Colonic mucosa (tissue), 4 donors: ENCODE measurements at regions not wholly inside any gene's neighbourhood (a gene's known extent, or its start where the extent isn't known, plus 50 kb on each side); places are given as distances from the start of the nearest gene placed in this dataset.
"Not testable (repeated sequence)": the region's sequence is repeated elsewhere in the genome, so short reads cannot be mapped to it uniquely, and the experiment has no call there.

ENCODE experiments used
- DNase-seq: peaks from one replicate; pipeline ENCODE4 v3.0.0-alpha.2; 2020
- H3K27ac ChIP-seq: fragments of 200-600 bp; one replicate; pipeline ENCODE4 v1.8.0; 2021
- H3K27me3 ChIP-seq: fragments of 200-600 bp; one replicate; pipeline ENCODE4 v1.8.0; 2021
- H3K36me3 ChIP-seq: fragments of 200-600 bp; one replicate; pipeline ENCODE4 v1.8.0; 2021
- H3K4me1 ChIP-seq: fragments of 200-600 bp; one replicate; pipeline ENCODE4 v1.8.0; 2021; ENCODE audit warnings: mild to moderate bottlenecking
- H3K4me3 ChIP-seq: fragments of 200-600 bp; one replicate; pipeline ENCODE4 v1.8.0; 2021
- H3K9ac ChIP-seq, 2 donors: one replicate each; pipeline ENCODE4 v1.7.0; 2013; ENCODE audit warnings: control low read depth in 2 of 2, low read depth in 2 of 2, low read length in 2 of 2
- H3K9me3 ChIP-seq: fragments of 200-600 bp; one replicate; pipeline ENCODE4 v1.8.0; 2021
- CTCF ChIP-seq: fragments of 200-600 bp; IDR thresholded peaks from one replicate; pipeline ENCODE4 v1.8.0; 2022; ENCODE audit warnings: antibody characterized with exemption, mild to moderate bottlenecking
- intact Hi-C: fragments of 100-400 bp; cut with DNase I; formaldehyde crosslinking; loops from one replicate; pipeline ENCODE4 v1.14.1; 2022
- donor health status: healthy.
- donor health status: DM: no; HTN: no; CAD: no.
- donor health status: DM: no; HTN: no; CAD: no.

GRCh38 chr1:144516172-144516571 lies 54.7 kb upstream of the NBPF15 start:
- H3K9ac ChIP-seq, H3K27me3 ChIP-seq, H3K4me3 ChIP-seq, DNase-seq, H3K9me3 ChIP-seq, H3K4me1 ChIP-seq, intact Hi-C loops, H3K36me3 ChIP-seq, H3K27ac ChIP-seq: not testable (repeated sequence)

GRCh38 chr1:144516906-144517305 lies 55.4 kb upstream of the NBPF15 start:
- DNase-seq, intact Hi-C loops, H3K9ac ChIP-seq, H3K4me3 ChIP-seq, H3K36me3 ChIP-seq, H3K4me1 ChIP-seq, H3K27ac ChIP-seq, H3K27me3 ChIP-seq, H3K9me3 ChIP-seq: not testable (repeated sequence)

DNA sequence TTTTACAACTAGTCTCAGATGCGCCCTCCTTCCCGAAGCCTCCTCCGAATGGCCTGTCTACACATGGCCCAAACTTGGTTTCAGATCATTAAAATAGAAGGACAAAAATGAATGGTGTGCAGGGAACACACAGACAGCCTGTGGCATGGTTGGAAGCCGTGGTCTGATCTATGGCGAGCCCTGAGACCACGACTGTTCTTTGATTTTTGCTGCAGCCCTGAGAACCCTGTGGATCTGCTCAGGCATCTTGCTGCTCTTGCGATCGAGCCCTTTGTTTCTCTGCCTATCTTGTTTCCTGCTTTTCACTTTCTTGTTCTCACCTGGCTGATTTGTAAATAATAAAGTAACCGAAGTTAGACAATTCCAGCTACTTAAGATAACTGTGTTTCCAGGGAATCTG lies 57.0 kb upstream of the NBPF15 start:
- H3K27ac ChIP-seq, DNase-seq, H3K9me3 ChIP-seq, H3K36me3 ChIP-seq, H3K27me3 ChIP-seq, intact Hi-C loops, H3K4me3 ChIP-seq, H3K4me1 ChIP-seq, H3K9ac ChIP-seq: not testable (repeated sequence)

- intact Hi-C loops, H3K36me3 ChIP-seq, H3K9ac ChIP-seq, DNase-seq, H3K9me3 ChIP-seq, H3K27me3 ChIP-seq, H3K4me1 ChIP-seq, H3K4me3 ChIP-seq, H3K27ac ChIP-seq: not testable (repeated sequence)
Observed at GRCh38 chr1:144519528-144520189, 58.2 kb upstream of the NBPF15 start.

- H3K9me3 ChIP-seq, H3K36me3 ChIP-seq, H3K27ac ChIP-seq, H3K4me1 ChIP-seq, H3K27me3 ChIP-seq, DNase-seq, intact Hi-C loops, H3K4me3 ChIP-seq, H3K9ac ChIP-seq: not testable (repeated sequence)
Observed at GRCh38 chr1:144523661-144524407, 62.4 kb upstream of the NBPF15 start.

- intact Hi-C loops, H3K4me1 ChIP-seq, H3K36me3 ChIP-seq, DNase-seq, H3K9me3 ChIP-seq, H3K27ac ChIP-seq, H3K27me3 ChIP-seq, H3K9ac ChIP-seq, H3K4me3 ChIP-seq: not testable (repeated sequence)
- peak; percentile 18 for TF ChIP-seq CTCF
Observed at GRCh38 chr1:144532156-144532607, 60.5 kb upstream of the PPIAL4F start.

GRCh38 chr1:144533480-144533879 lies 59.2 kb upstream of the PPIAL4F start:
- H3K36me3 ChIP-seq, H3K27ac ChIP-seq, H3K27me3 ChIP-seq, H3K9me3 ChIP-seq, intact Hi-C loops, H3K4me1 ChIP-seq, DNase-seq, H3K4me3 ChIP-seq, H3K9ac ChIP-seq: not testable (repeated sequence)

DNA sequence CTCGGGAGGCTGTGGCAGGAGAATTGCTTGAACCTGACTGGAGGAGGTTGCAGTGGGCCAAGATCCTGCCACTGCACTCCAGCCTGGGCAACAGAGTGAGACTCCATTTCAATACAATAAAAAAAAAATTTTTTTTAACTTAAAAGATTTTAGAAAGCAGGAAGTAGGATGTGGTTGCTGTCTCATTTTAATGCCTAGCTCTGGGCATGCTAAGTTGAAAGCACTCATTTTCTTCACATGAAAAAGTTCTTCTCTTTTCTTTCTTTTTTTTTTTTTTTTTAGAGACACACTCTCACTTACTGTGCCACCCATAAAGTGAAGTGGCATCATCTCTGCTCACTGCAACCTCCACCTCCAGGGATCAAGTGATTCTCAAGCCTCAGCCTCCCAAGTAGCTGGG lies 58.4 kb upstream of the PPIAL4F start:
- H3K27me3 ChIP-seq, H3K36me3 ChIP-seq, H3K4me1 ChIP-seq, intact Hi-C loops, H3K9me3 ChIP-seq, DNase-seq, H3K27ac ChIP-seq, H3K9ac ChIP-seq, H3K4me3 ChIP-seq: not testable (repeated sequence)

- H3K4me1 ChIP-seq, H3K9ac ChIP-seq, H3K4me3 ChIP-seq, H3K27me3 ChIP-seq, H3K36me3 ChIP-seq, H3K9me3 ChIP-seq, intact Hi-C loops, H3K27ac ChIP-seq, DNase-seq: not testable (repeated sequence)
Observed at GRCh38 chr1:144536677-144537076, 56.0 kb upstream of the PPIAL4F start.

- H3K4me3 ChIP-seq, H3K9me3 ChIP-seq, H3K9ac ChIP-seq, DNase-seq, intact Hi-C loops, H3K4me1 ChIP-seq, H3K27me3 ChIP-seq, H3K27ac ChIP-seq, H3K36me3 ChIP-seq: not testable (repeated sequence)
Observed at GRCh38 chr1:144537234-144537633, 55.5 kb upstream of the PPIAL4F start.

DNA sequence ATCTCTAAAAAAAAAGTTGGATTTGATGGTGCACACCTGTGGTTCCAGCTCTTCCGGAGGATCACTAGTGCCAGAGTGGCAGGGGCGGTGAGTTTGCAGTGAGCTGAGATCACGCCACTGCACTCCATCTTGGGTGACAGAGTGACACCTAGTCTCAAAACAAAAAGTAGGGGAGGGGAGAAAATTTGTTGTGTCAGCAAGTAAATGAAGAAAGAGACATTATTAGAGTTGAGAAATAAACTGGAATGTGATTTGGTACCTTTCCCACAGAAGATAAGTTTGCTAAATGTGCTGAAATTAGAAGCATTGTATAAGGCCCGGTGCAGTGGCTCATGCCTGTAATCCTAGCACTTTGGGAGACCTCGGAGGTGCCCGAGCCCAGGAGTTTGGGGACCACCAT lies 54.0 kb upstream of the PPIAL4F start:
- H3K36me3 ChIP-seq, DNase-seq, H3K9ac ChIP-seq, H3K4me1 ChIP-seq, intact Hi-C loops, H3K4me3 ChIP-seq, H3K9me3 ChIP-seq, H3K27me3 ChIP-seq, H3K27ac ChIP-seq: not testable (repeated sequence)

- H3K27ac ChIP-seq, H3K27me3 ChIP-seq, H3K9me3 ChIP-seq, H3K4me1 ChIP-seq, H3K4me3 ChIP-seq, intact Hi-C loops, H3K9ac ChIP-seq, H3K36me3 ChIP-seq, DNase-seq: not testable (repeated sequence)
Observed at GRCh38 chr1:144539191-144539960, 53.3 kb upstream of the PPIAL4F start.
